WTC11 (cell line): ENCODE measurements at regions not wholly inside any gene's neighbourhood (a gene's known extent, or its start where the extent isn't known, plus 50 kb on each side); places are given as distances from the start of the nearest gene placed in this dataset.

ENCODE experiments used
- ATAC-seq: fragments of 200-7000 bp; cut with Tn5 transposase; 2 replicates; pipeline ENCODE4 v1.10.0; 2021; ENCODE audit warnings: mild to moderate bottlenecking, moderate library complexity
- CTCF ChIA-PET: fragments of 300-600 bp; sonication (Branson Sonifier 250); formaldehyde crosslinking; loops from one replicate; lab custom pipeline; 2021; ENCODE audit warnings: antibody characterized with exemption; lab: Charles Lee
- POLR2A ChIA-PET: fragments of 350-600 bp; sonication (Branson Sonifier 250); formaldehyde crosslinking; loops from one replicate; lab custom pipeline; 2021; ENCODE audit warnings: antibody characterized with exemption; lab: Charles Lee
- DNase-seq: peaks from one replicate; pipeline ENCODE4 v3.0.0; 2021; ENCODE audit warnings: low spot score
- H3K27ac Mint-ChIP-seq: 2 replicates; pipeline ENCODE4 v1.8.0; 2021; ENCODE audit warnings: mixed read lengths
- H3K27me3 Mint-ChIP-seq: 2 replicates; pipeline ENCODE4 v1.8.0; 2021; ENCODE audit warnings: low read depth, mild to moderate bottlenecking, moderate library complexity, mixed read lengths
- H3K36me3 Mint-ChIP-seq: 2 replicates; pipeline ENCODE4 v1.8.0; 2021; ENCODE audit warnings: mixed read lengths
- H3K4me1 Mint-ChIP-seq: 2 replicates; pipeline ENCODE4 v1.8.0; 2022; ENCODE audit warnings: mixed read lengths
- H3K4me3 Mint-ChIP-seq: 2 replicates; pipeline ENCODE4 v1.8.0; 2021; ENCODE audit warnings: mild to moderate bottlenecking, moderate library complexity, mixed read lengths
- H3K9me3 Mint-ChIP-seq: 2 replicates; pipeline ENCODE4 v1.8.0; 2021; ENCODE audit warnings: mixed read lengths
- ATF1 ChIP-seq: sonication (generic); formaldehyde crosslinking; IDR thresholded peaks from 2 replicates; pipeline ENCODE4 v1.8.1; 2023; ENCODE audit warnings: mild to moderate bottlenecking, moderate library complexity, missing genetic modification reagents
- CREB1 ChIP-seq: sonication (generic); formaldehyde crosslinking; IDR thresholded peaks from 2 replicates; pipeline ENCODE4 v1.8.0; 2023; ENCODE audit warnings: mild to moderate bottlenecking, missing genetic modification reagents
- ESRRA ChIP-seq: sonication (generic); formaldehyde crosslinking; IDR thresholded peaks from 2 replicates; pipeline ENCODE4 v1.8.1; 2022; ENCODE audit warnings: mild to moderate bottlenecking, missing genetic modification reagents, borderline replicate concordance
- HMGXB4 ChIP-seq: sonication (generic); formaldehyde crosslinking; IDR thresholded peaks from 2 replicates; pipeline ENCODE4 v1.8.1; 2023; ENCODE audit warnings: mild to moderate bottlenecking, moderate library complexity, missing genetic modification reagents
- IRF1 ChIP-seq: sonication (generic); formaldehyde crosslinking; IDR thresholded peaks from 2 replicates; pipeline ENCODE4 v1.8.0; 2023; ENCODE audit warnings: missing genetic modification reagents
- JAZF1 ChIP-seq: fragments of 250-450 bp; sonication (Bioruptor Pico); IDR thresholded peaks from 2 replicates; pipeline ENCODE4 v1.9.0; 2021; ENCODE audit warnings: moderate library complexity, mild to moderate bottlenecking, inconsistent platforms
- NFYB ChIP-seq: sonication (generic); formaldehyde crosslinking; conservative IDR thresholded peaks from 2 replicates; pipeline ENCODE4 v1.8.0; 2022; ENCODE audit warnings: low read depth, missing genetic modification reagents
- NR1H2 ChIP-seq: sonication (generic); formaldehyde crosslinking; IDR thresholded peaks from 2 replicates; pipeline ENCODE4 v1.9.0; 2021; ENCODE audit warnings: mild to moderate bottlenecking, moderate library complexity, missing genetic modification reagents
- ZBTB21 ChIP-seq: sonication (generic); formaldehyde crosslinking; IDR thresholded peaks from 2 replicates; pipeline ENCODE4 v1.8.1; 2023; ENCODE audit warnings: mild to moderate bottlenecking, missing genetic modification reagents, borderline replicate concordance
- ZNF263 ChIP-seq: sonication (generic); formaldehyde crosslinking; IDR thresholded peaks from 2 replicates; pipeline ENCODE4 v1.8.1; 2022; ENCODE audit warnings: low read depth, mild to moderate bottlenecking, moderate library complexity, missing genetic modification reagents
- ZNF317 ChIP-seq: sonication (generic); formaldehyde crosslinking; IDR thresholded peaks from 2 replicates; pipeline ENCODE4 v1.8.1; 2023; ENCODE audit warnings: low read depth, mild to moderate bottlenecking, moderate library complexity, missing genetic modification reagents, borderline replicate concordance
- ZNF671 ChIP-seq: fragments of 250-450 bp; sonication (Bioruptor Pico); IDR thresholded peaks from 2 replicates; pipeline ENCODE4 v1.8.0; 2021; ENCODE audit warnings: mild to moderate bottlenecking
- TF ChIP-seq, protein P1 (sequence below): sonication (generic); formaldehyde crosslinking; IDR thresholded peaks from 2 replicates; pipeline ENCODE4 v1.8.0; 2022; ENCODE audit warnings: mild to moderate bottlenecking, missing genetic modification reagents
- TF ChIP-seq, protein P2 (sequence below): sonication (generic); formaldehyde crosslinking; IDR thresholded peaks from 2 replicates; pipeline ENCODE4 v1.8.0; 2022; ENCODE audit warnings: missing genetic modification reagents

GRCh38 chr3:31167666-31168065, 273.2 kb upstream of the GADL1 start:
- no peak for DNase-seq
- TF ChIP-seq, protein P1, sequence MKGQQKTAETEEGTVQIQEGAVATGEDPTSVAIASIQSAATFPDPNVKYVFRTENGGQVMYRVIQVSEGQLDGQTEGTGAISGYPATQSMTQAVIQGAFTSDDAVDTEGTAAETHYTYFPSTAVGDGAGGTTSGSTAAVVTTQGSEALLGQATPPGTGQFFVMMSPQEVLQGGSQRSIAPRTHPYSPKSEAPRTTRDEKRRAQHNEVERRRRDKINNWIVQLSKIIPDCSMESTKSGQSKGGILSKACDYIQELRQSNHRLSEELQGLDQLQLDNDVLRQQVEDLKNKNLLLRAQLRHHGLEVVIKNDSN: no peak
- TF ChIP-seq ATF1 (CRISPR knock-in tag): no peak
- TF ChIP-seq JAZF1 (CRISPR knock-in tag): no peak
- TF ChIP-seq IRF1 (CRISPR knock-in tag): no peak
- POLR2A ChIA-PET: no interaction called here
- Mint-ChIP-seq H3K4me3 (no peak overlapping the region), H3K4me1 (peaks cover 29% of the 10 kb centered on the region), H3K36me3 (no peaks in the 10 kb centered on the region), H3K9me3 (peaks cover 5% of the 10 kb centered on the region), H3K27me3 (no peaks in the 10 kb centered on the region), H3K27ac (no peak overlapping the region)
- no peak for ATAC-seq
- CTCF ChIA-PET: interaction anchor here (0.5 kb wide), 1 partner anchor 118 kb away, joined by 3 read pairs; no protein-coding TSS in a partner anchor

GRCh38 chr3:31170932-31171670, 276.6 kb upstream of the GADL1 start:
- H3K36me3 Mint-ChIP-seq: no peaks in the 10 kb centered on the region
- peaks cover 5% of the 10 kb centered on the region for H3K9me3 Mint-ChIP-seq
- ChIA-PET CTCF (no interaction called here), POLR2A (no interaction called here)
- no peaks in the 10 kb centered on the region for H3K27me3 Mint-ChIP-seq
- no peak for DNase-seq
- no peak for ATAC-seq
- no peak overlapping the region for H3K27ac Mint-ChIP-seq
- H3K4me1 Mint-ChIP-seq: peaks cover 22% of the 10 kb centered on the region
- TF ChIP-seq ZNF317: no peak
- TF ChIP-seq ZNF671 (CRISPR knock-in tag): no peak
- no peak overlapping the region for H3K4me3 Mint-ChIP-seq

DNA sequence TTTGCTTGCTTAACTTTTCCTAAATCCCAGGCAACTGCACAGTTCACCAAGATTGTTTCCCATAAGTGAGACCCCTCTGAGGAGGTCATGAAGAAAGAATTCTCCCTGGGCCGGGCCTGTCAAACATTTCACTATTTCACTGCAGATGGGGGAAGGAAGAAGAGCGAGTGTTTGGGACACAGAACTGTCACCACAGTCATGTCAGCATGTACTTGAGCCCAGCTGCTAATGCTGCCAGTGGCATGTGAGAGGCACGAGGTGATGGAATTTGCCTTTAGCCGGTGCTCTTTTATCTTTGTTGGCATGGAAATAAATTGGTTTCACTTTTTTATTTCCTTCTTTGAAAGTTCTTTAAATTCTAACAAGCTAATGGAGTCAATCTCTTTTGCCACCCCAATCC, 277.9 kb upstream of the GADL1 start:
- no peak overlapping the region for H3K4me3 Mint-ChIP-seq
- H3K36me3 Mint-ChIP-seq: no peaks in the 10 kb centered on the region
- ATAC-seq (no peak), DNase-seq (no peak)
- TF ChIP-seq, protein P2, sequence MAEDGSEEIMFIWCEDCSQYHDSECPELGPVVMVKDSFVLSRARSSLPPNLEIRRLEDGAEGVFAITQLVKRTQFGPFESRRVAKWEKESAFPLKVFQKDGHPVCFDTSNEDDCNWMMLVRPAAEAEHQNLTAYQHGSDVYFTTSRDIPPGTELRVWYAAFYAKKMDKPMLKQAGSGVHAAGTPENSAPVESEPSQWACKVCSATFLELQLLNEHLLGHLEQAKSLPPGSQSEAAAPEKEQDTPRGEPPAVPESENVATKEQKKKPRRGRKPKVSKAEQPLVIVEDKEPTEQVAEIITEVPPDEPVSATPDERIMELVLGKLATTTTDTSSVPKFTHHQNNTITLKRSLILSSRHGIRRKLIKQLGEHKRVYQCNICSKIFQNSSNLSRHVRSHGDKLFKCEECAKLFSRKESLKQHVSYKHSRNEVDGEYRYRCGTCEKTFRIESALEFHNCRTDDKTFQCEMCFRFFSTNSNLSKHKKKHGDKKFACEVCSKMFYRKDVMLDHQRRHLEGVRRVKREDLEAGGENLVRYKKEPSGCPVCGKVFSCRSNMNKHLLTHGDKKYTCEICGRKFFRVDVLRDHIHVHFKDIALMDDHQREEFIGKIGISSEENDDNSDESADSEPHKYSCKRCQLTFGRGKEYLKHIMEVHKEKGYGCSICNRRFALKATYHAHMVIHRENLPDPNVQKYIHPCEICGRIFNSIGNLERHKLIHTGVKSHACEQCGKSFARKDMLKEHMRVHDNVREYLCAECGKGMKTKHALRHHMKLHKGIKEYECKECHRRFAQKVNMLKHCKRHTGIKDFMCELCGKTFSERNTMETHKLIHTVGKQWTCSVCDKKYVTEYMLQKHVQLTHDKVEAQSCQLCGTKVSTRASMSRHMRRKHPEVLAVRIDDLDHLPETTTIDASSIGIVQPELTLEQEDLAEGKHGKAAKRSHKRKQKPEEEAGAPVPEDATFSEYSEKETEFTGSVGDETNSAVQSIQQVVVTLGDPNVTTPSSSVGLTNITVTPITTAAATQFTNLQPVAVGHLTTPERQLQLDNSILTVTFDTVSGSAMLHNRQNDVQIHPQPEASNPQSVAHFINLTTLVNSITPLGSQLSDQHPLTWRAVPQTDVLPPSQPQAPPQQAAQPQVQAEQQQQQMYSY: no peak
- TF ChIP-seq CREB1 (CRISPR knock-in tag) (no peak), NFYB (CRISPR knock-in tag) (no peak), NR1H2 (CRISPR knock-in tag) (no peak), ZBTB21 (CRISPR knock-in tag) (no peak), HMGXB4 (CRISPR knock-in tag) (no peak), ESRRA (CRISPR knock-in tag) (no peak), ZNF263 (CRISPR knock-in tag) (no peak)
- H3K27ac Mint-ChIP-seq: no peak overlapping the region
- ChIA-PET CTCF (interaction anchor here (0.7 kb wide), 1 partner anchor 297 kb away, joined by 3 read pairs; no protein-coding TSS in a partner anchor), POLR2A (no interaction called here)
- H3K9me3 Mint-ChIP-seq: peaks cover 5% of the 10 kb centered on the region
- peaks cover 13% of the 10 kb centered on the region for H3K4me1 Mint-ChIP-seq
- no peaks in the 10 kb centered on the region for H3K27me3 Mint-ChIP-seq
